MM.1S (cell line): ENCODE measurements at regions not wholly inside any gene's neighbourhood (a gene's known extent, or its start where the extent isn't known, plus 50 kb on each side); places are given as distances from the start of the nearest gene placed in this dataset.

Experiments used
- DNase-seq: peaks from one replicate; pipeline ENCODE4 v3.0.0-alpha.2; 2015
- H2AFZ ChIP-seq: fragments of 300-600 bp; sonication (generic); 2 replicates; pipeline ENCODE4 v1.6.0; 2016; ENCODE audit warnings: antibody characterized with exemption, low read length
- H3F3A ChIP-seq: fragments of 300-600 bp; sonication (generic); 2 replicates; pipeline ENCODE4 v1.6.1; 2016; ENCODE audit warnings: mild to moderate bottlenecking, antibody characterized with exemption, low read length, moderate library complexity, mixed read lengths; ENCODE audit not compliant: insufficient read depth
- H3K27ac ChIP-seq: fragments of 300-600 bp; sonication (generic); 2 replicates; pipeline ENCODE4 v1.5.1; 2016; ENCODE audit warnings: mild to moderate bottlenecking, low read length
- H3K27me3 ChIP-seq: fragments of 300-600 bp; sonication (generic); replicated peaks from 2 replicates; pipeline ENCODE4 v1.6.0; 2016; ENCODE audit warnings: low read length; ENCODE audit not compliant: insufficient read depth
- H3K36me3 ChIP-seq: fragments of 300-600 bp; sonication (generic); replicated peaks from 2 replicates; pipeline ENCODE4 v1.6.1; 2016; ENCODE audit warnings: mild to moderate bottlenecking, low read length, mixed read lengths; ENCODE audit not compliant: insufficient read depth
- H3K4me1 ChIP-seq: fragments of 300-600 bp; sonication (generic); 2 replicates; pipeline ENCODE4 v1.6.1; 2016; ENCODE audit warnings: low read length, mixed read lengths
- H3K4me2 ChIP-seq: fragments of 300-600 bp; sonication (generic); 2 replicates; pipeline ENCODE4 v1.6.0; 2016; ENCODE audit warnings: low read depth, low read length
- H3K4me3 ChIP-seq: fragments of 300-600 bp; sonication (generic); 2 replicates; pipeline ENCODE4 v1.5.1; 2016; ENCODE audit warnings: low read length, mixed read lengths
- H3K79me2 ChIP-seq: fragments of 300-600 bp; sonication (generic); 2 replicates; pipeline ENCODE4 v1.6.1; 2016; ENCODE audit warnings: mixed run types, low read length, mixed read lengths
- H3K9ac ChIP-seq: fragments of 300-600 bp; sonication (generic); 2 replicates; pipeline ENCODE4 v1.6.1; 2016; ENCODE audit warnings: low read length, mixed read lengths
- H3K9me2 ChIP-seq: fragments of 300-600 bp; sonication (generic); replicated peaks from 2 replicates; pipeline ENCODE4 v1.6.1; 2016; ENCODE audit warnings: mild to moderate bottlenecking, low read length, mixed read lengths; ENCODE audit not compliant: insufficient read depth
- H3K9me3 ChIP-seq: fragments of 300-600 bp; sonication (generic); replicated peaks from 2 replicates; pipeline ENCODE4 v1.6.1; 2016; ENCODE audit warnings: mild to moderate bottlenecking, low read length, mixed read lengths; ENCODE audit not compliant: insufficient read depth
- H4K20me1 ChIP-seq: fragments of 300-600 bp; sonication (generic); 2 replicates; pipeline ENCODE4 v1.6.1; 2016; ENCODE audit warnings: mild to moderate bottlenecking, low read length, moderate library complexity, mixed read lengths; ENCODE audit not compliant: insufficient read depth
- CTCF ChIP-seq: fragments of 300-600 bp; sonication (generic); IDR thresholded peaks from 2 replicates; pipeline ENCODE4 v1.5.1; 2016; ENCODE audit warnings: antibody characterized with exemption, low read length, mixed read lengths
- EZH2 ChIP-seq: fragments of 300-600 bp; sonication (generic); optimal IDR thresholded peaks from 2 replicates; pipeline ENCODE3; 2017; ENCODE audit warnings: low read depth, mild to moderate bottlenecking, antibody characterized with exemption, low read length, mixed read lengths
- EZH2phosphoT487 ChIP-seq: fragments of 300-600 bp; sonication (generic); IDR thresholded peaks from 2 replicates; pipeline ENCODE4 v1.6.1; 2018; ENCODE audit warnings: antibody characterized with exemption, low read length

GRCh38 chr5:130687085-130687733, 477.8 kb downstream of the HINT1 start:
- H3K4me1 ChIP-seq, result no peaks in the 10 kb centered on the region
- no peaks in the 10 kb centered on the region for H3K9me3 ChIP-seq
- no peaks in the 10 kb centered on the region for H3K36me3 ChIP-seq
- H3K4me3 ChIP-seq, result no peak overlapping the region
- H4K20me1 ChIP-seq, result no peaks in the 10 kb centered on the region
- no peaks in the 10 kb centered on the region for H3F3A ChIP-seq
- H3K27ac ChIP-seq, result no peak overlapping the region
- no peaks in the 10 kb centered on the region for H3K79me2 ChIP-seq
- H3K9me2 ChIP-seq, result no peaks in the 10 kb centered on the region
- no peak overlapping the region for H3K9ac ChIP-seq
- H3K27me3 ChIP-seq, result no peaks in the 10 kb centered on the region
- no peak overlapping the region for H2AFZ ChIP-seq
- TF ChIP-seq EZH2 (no peak), CTCF (no peak), EZH2phosphoT487 (no peak)
- H3K4me2 ChIP-seq, result no peak overlapping the region
- DNase-seq, result no peak

GRCh38 chr5:130678637-130679036, 486.4 kb downstream of the HINT1 start:
- Histone ChIP-seq H3K4me3 (no peak overlapping the region), H3F3A (no peaks in the 10 kb centered on the region), H3K36me3 (no peaks in the 10 kb centered on the region), H3K79me2 (no peaks in the 10 kb centered on the region), H3K27ac (no peak overlapping the region), H3K9me3 (no peaks in the 10 kb centered on the region), H3K27me3 (no peaks in the 10 kb centered on the region), H4K20me1 (no peaks in the 10 kb centered on the region), H3K9me2 (no peaks in the 10 kb centered on the region), H2AFZ (no peak overlapping the region), H3K4me2 (no peak overlapping the region), H3K9ac (no peak overlapping the region), H3K4me1 (no peaks in the 10 kb centered on the region)
- TF ChIP-seq EZH2phosphoT487 (no peak), CTCF (no peak), EZH2 (no peak)
- DNase-seq, result no peak

- DNase-seq, result no peak
- H3K9me2 ChIP-seq, result no peaks in the 10 kb centered on the region
- no peak overlapping the region for H3K4me3 ChIP-seq
- H3K4me1 ChIP-seq, result no peaks in the 10 kb centered on the region
- no peaks in the 10 kb centered on the region for H3K79me2 ChIP-seq
- H3K36me3 ChIP-seq, result no peaks in the 10 kb centered on the region
- TF ChIP-seq CTCF (no peak), EZH2 (no peak), EZH2phosphoT487 (no peak)
- no peak overlapping the region for H2AFZ ChIP-seq
- H3K9me3 ChIP-seq, result no peaks in the 10 kb centered on the region
- H4K20me1 ChIP-seq, result no peaks in the 10 kb centered on the region
- no peak overlapping the region for H3K27ac ChIP-seq
- no peaks in the 10 kb centered on the region for H3F3A ChIP-seq
- H3K4me2 ChIP-seq, result no peak overlapping the region
- H3K27me3 ChIP-seq, result no peaks in the 10 kb centered on the region
- no peak overlapping the region for H3K9ac ChIP-seq
Measured at GRCh38 chr5:130666462-130666861, 498.6 kb downstream of the HINT1 start.
